ENCODE measurements at regions not wholly inside any gene's neighbourhood (a gene's known extent, or its start where the extent isn't known, plus 50 kb on each side); places are given as distances from the start of the nearest gene placed in this dataset.

- FAIRE-seq, result no peak
- TF ChIP-seq POLR2A (IDR thresholded peaks at IDR 0.05; ENCODE audit: low read depth, low read length), result no peak
- no peak for DNase-seq (ENCODE audit: insufficient read length, low spot score)
Measured at GRCh38 chr1:188986745-188987417, 1490.8 kb downstream of the BRINP3 start.

DNA sequence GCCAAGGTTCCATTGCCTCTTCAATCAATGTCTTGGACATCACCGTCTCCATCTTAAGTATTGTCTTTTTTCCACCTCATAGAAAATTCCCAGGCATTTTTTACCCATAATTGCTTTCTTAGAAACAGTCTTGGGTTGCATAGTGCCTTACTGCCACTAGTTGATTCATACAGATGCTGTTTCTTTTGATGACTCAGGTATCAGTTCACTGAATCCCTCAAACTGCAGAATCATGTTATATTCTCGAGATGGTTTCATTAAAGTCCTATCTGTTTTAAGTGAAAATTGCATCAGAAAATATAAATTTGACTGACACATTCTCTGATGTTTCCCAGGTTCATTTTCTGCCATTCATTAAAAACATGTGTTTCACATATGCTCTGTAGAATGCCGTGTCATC is 1489.1 kb downstream of the BRINP3 start:
- peak; percentile 30 for FAIRE-seq
- peak; percentile 7 for DNase-seq (ENCODE audit: insufficient read length, low spot score)
- TF ChIP-seq POLR2A (IDR thresholded peaks at IDR 0.05; ENCODE audit: low read depth, low read length), result no peak

GRCh38 chr1:188991221-188991930 is 1486.3 kb downstream of the BRINP3 start:
- no peak for DNase-seq (ENCODE audit: insufficient read length, low spot score)
- no peak for FAIRE-seq
- no peak for TF ChIP-seq POLR2A (IDR thresholded peaks at IDR 0.05; ENCODE audit: low read depth, low read length)

- no peak for TF ChIP-seq POLR2A (IDR thresholded peaks at IDR 0.05; ENCODE audit: low read depth, low read length)
- no peak for FAIRE-seq
- DNase-seq (ENCODE audit: insufficient read length, low spot score), result no peak
Measured at GRCh38 chr1:189007824-189008223, 1469.8 kb downstream of the BRINP3 start.

DNA sequence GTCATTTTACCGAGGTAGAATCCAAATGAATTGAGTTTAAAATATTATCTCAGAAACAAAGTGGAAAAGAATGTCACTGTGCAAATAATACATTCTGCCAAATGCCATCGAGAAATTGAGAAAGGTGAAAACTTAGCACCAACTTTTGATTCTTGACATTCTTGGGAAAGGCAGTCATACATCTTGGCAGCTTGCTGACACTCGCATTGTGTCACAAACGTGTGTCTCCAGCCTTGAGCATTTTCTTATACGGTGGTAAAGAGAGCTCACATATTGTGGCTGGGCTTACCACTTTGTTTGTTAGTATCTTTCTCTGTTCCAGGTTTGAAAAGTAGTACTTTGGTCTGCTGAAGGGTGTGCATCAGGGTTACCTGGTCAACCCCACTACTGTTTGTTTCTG is 1456.1 kb downstream of the BRINP3 start:
- TF ChIP-seq POLR2A (IDR thresholded peaks at IDR 0.05; ENCODE audit: low read depth, low read length), result no peak
- no peak for DNase-seq (ENCODE audit: insufficient read length, low spot score)
- FAIRE-seq, result no peak

DNA sequence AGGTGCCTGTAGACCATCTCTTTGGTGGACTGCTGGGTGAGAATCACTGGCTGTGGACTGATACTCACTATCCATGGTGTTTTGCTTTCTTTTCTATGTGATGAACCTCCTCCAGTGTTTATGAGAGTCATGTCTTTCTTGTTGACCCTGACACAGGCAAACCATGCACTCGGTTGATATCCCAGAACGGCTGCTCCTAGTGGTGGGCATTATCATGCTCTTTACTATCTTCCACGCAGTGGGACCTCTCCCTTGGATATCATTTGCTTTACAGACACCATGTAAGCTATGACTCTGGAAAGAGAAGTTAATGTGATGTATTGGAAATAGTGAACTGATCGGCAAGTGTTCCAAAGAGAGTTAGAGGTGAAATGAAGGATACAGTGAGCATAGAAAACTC is 1455.6 kb downstream of the BRINP3 start:
- DNase-seq (ENCODE audit: insufficient read length, low spot score) (no peak), FAIRE-seq (no peak)
- TF ChIP-seq POLR2A (IDR thresholded peaks at IDR 0.05; ENCODE audit: low read depth, low read length), result no peak

DNA sequence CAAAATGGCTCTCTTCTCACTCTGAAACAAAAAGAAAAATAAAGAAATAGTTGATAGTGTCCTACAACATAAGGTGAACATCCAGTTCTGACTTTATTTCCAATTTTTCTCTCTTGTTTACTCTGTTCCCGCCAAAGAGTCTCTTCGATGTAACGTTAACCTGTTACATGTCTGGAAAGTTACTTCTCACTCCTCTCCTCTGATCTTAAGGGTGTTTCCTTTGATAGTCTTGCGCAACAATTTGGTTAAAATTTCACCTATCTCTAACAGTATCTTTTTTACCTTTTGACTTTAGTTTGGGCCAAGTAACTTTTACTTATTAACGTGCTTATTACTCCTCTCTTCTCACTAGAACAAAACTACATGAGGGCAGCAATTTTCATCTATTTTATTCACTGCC is 1450.2 kb downstream of the BRINP3 start:
- FAIRE-seq (peak; percentile 69), DNase-seq (ENCODE audit: insufficient read length, low spot score) (no peak)
- no peak for TF ChIP-seq POLR2A (IDR thresholded peaks at IDR 0.05; ENCODE audit: low read depth, low read length)

- TF ChIP-seq POLR2A (IDR thresholded peaks at IDR 0.05; ENCODE audit: low read depth, low read length), result no peak
- FAIRE-seq (no peak), DNase-seq (ENCODE audit: insufficient read length, low spot score) (no peak)
Measured at GRCh38 chr1:189033169-189033568, 1444.5 kb downstream of the BRINP3 start.

DNA sequence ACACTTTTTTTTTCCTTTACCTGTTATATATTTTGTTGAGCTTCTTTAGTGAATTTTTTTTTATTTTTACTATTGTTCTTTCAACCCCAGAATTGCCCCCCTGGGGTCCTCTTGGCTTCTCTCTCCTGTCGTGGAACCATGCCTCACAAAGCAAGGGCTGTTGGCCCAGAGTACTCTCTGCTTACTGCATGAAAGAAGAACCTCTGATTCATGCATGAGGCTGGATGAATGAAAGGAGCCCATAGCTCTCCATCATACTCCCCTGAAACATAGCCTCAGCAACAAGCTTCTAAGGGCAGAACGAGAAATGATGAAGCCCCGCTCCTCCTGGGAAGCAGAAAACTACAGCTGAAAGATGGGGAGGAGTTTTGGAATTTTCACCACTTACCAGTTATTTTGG is 1441.0 kb downstream of the BRINP3 start:
- TF ChIP-seq POLR2A (IDR thresholded peaks at IDR 0.05; ENCODE audit: low read depth, low read length), result no peak
- FAIRE-seq (no peak), DNase-seq (ENCODE audit: insufficient read length, low spot score) (no peak)

GRCh38 chr1:189046127-189046526 is 1431.5 kb downstream of the BRINP3 start:
- DNase-seq (ENCODE audit: insufficient read length, low spot score) (no peak), FAIRE-seq (no peak)
- no peak for TF ChIP-seq POLR2A (IDR thresholded peaks at IDR 0.05; ENCODE audit: low read depth, low read length)

GRCh38 chr1:189084811-189085210 is 1392.9 kb downstream of the BRINP3 start:
- DNase-seq (ENCODE audit: insufficient read length, low spot score), result no peak
- TF ChIP-seq POLR2A (IDR thresholded peaks at IDR 0.05; ENCODE audit: low read depth, low read length), result no peak
- no peak for FAIRE-seq

- FAIRE-seq, result no peak
- DNase-seq (ENCODE audit: insufficient read length, low spot score), result no peak
- no peak for TF ChIP-seq POLR2A (IDR thresholded peaks at IDR 0.05; ENCODE audit: low read depth, low read length)
Measured at GRCh38 chr1:189103956-189104355, 1373.7 kb downstream of the BRINP3 start.

DNA sequence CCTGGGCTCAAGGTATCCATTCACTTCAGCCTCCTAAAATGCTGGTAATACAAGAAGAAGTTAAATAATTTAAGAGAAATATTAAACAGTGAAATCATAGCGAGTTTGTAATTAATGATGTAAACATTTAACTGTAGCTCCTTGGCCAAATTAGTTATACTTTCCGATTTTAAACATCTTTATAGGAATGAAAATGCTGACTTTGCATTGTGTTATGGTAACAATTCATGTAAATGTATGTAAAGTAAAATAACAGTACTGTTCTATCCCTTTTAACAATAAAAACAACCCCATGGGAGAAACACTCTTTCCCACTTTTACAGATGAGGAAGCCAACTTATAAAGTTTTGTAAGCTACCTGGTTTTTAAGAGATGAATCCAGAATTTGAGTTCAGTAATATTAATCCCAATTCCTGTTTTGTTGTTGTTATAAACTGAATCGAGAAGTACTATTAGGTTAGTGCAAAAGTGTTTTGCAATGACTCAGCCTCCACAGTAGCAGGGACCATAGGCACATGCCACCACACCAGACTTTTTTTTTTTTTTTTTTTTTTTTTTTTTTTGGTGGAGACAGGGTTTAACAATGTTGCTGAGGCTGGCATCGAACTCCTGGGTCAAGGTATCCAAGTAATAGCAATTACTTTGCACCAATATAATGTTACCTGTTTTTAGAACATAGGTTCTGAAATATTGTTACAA is 1360.4 kb downstream of the BRINP3 start:
- DNase-seq (ENCODE audit: insufficient read length, low spot score) (no peak), FAIRE-seq (no peak)
- no peak for TF ChIP-seq POLR2A (IDR thresholded peaks at IDR 0.05; ENCODE audit: low read depth, low read length)

DNA sequence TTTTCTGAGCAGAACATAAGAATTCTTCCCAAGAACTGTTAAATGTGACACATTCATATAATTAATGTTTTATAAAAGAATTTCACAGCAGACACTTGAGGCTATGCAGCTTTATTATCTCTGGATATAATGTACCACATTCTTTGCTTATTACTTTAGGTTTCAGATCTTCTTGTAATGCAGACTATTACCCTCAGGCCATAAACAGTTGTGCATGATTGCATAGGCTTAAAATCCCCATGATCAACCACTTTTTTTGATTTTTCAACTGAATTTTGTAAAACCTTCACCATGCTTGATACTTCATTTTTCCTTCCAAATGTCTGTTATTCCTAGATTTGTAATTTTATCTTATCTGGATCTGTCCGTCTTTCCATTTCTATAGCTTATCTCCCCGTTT is 1355.7 kb downstream of the BRINP3 start:
- DNase-seq (ENCODE audit: insufficient read length, low spot score) (no peak), FAIRE-seq (no peak)
- no peak for TF ChIP-seq POLR2A (IDR thresholded peaks at IDR 0.05; ENCODE audit: low read depth, low read length)

DNA sequence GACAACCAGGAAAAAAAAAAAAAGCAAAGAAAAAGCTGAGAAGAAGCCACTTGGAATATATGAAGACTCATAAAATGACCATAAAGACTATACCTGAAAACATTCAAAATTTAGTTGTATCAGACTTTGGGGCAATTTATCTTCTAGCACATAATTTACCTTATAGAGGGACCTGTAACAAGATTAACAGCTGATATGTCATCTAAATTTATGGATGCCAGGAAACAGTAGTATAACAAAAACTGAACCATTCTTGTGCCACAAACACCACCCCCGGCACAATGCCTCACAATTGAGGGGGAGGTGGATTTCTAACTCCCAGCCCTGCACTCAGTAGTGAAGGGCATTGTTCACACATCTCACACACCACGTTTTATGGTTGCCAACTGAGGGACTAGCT is 1352.0 kb downstream of the BRINP3 start:
- TF ChIP-seq POLR2A (IDR thresholded peaks at IDR 0.05; ENCODE audit: low read depth, low read length), result no peak
- DNase-seq (ENCODE audit: insufficient read length, low spot score), result no peak
- no peak for FAIRE-seq

Measured in H54 (cell line).